Transverse colon (tissue), 4 donors: ENCODE measurements at regions not wholly inside any gene's neighbourhood (a gene's known extent, or its start where the extent isn't known, plus 50 kb on each side); places are given as distances from the start of the nearest gene placed in this dataset.

Experiments used
- DNase-seq: peaks from one replicate; pipeline ENCODE4 v3.0.0-alpha.2; 2019
- H3K27ac ChIP-seq, 4 donors: fragments of 200-600 bp; sonication (generic); 2 replicates each; pipeline ENCODE4 v1.5.1; 2016 to 2018; ENCODE audit warnings: inconsistent platforms in 4 of 4
- H3K27me3 ChIP-seq: fragments of 200-600 bp; sonication (generic); 2 replicates; pipeline ENCODE4 v1.5.1; 2017; ENCODE audit warnings: inconsistent platforms
- H3K36me3 ChIP-seq, 4 donors: fragments of 200-600 bp; sonication (generic); 2 replicates each; pipeline ENCODE4 v1.5.1; 2017 to 2019; ENCODE audit warnings: inconsistent platforms in 4 of 4
- H3K4me1 ChIP-seq, 4 donors: fragments of 200-600 bp; sonication (generic); 2 replicates each; pipeline ENCODE4 v1.5.1; 2017 to 2020; ENCODE audit warnings: inconsistent platforms in 4 of 4
- H3K4me3 ChIP-seq, 4 donors: fragments of 200-600 bp; sonication (generic); 1 replicate in 1 of 4; 2 replicates in 3 of 4; pipeline versions ENCODE4 v1.5.1 to v1.6.1; 2017 to 2019; ENCODE audit warnings: inconsistent platforms in 4 of 4
- H3K9me3 ChIP-seq, 2 donors: fragments of 200-600 bp; sonication (generic); 2 replicates each; pipeline ENCODE4 v1.5.1; 2017 to 2019; ENCODE audit warnings: inconsistent platforms in 2 of 2
- EP300 ChIP-seq: sonication (generic); formaldehyde crosslinking; IDR thresholded peaks from one replicate; pipeline ENCODE4 v1.6.1; 2017; ENCODE audit warnings: antibody characterized with exemption, low read depth
- POLR2A ChIP-seq: fragments of 450-650 bp; IDR thresholded peaks from one replicate; pipeline ENCODE4 v1.6.1; 2016; ENCODE audit warnings: antibody characterized with exemption, mild to moderate bottlenecking, moderate library complexity
- POLR2AphosphoS5 ChIP-seq, 3 donors: sonication (generic); formaldehyde crosslinking; IDR thresholded peaks; one replicate each; pipeline ENCODE4 v1.6.1; 2016; ENCODE audit warnings: antibody characterized with exemption in 3 of 3
- WGBS, 2 donors: methylation state at CpG; one replicate each; pipeline ENCODE4 v1.1.5; 2018; ENCODE audit warnings: low coverage in 1 of 2; 5-methylcytosine and 5-hydroxymethylcytosine counted together
- in situ Hi-C, 4 donors: fragments of 200-750 bp; cut with MboI; loops; one replicate each; pipeline versions ENCODE4 v1.15.0 to v1.15.1; 2017; ENCODE audit warnings: low sequenced_read_pairs in 3 of 4, low pct_ligation_motif_present in 1 of 4, low pct_unique_long_range_greater_than_20kb in 1 of 4
- intact Hi-C: fragments of 100-400 bp; cut with DNase I; formaldehyde crosslinking; loops from one replicate; pipeline ENCODE4 v1.15.1; 2023; ENCODE audit warnings: low total_unique reads
- TF ChIP-seq, protein P1 (sequence below), 5 experiments: fragments of 200-600 bp in 3 of 5; fragments of 450-650 bp in 2 of 5; sonication (generic) in 3 of 5; IDR thresholded peaks; 1 replicate in 2 of 5; 2 replicates in 3 of 5; pipeline ENCODE4 v1.5.1; 2016 to 2017; ENCODE audit warnings: antibody characterized with exemption in 5 of 5, inconsistent platforms in 3 of 5, mild to moderate bottlenecking in 2 of 5, moderate library complexity in 1 of 5

DNA sequence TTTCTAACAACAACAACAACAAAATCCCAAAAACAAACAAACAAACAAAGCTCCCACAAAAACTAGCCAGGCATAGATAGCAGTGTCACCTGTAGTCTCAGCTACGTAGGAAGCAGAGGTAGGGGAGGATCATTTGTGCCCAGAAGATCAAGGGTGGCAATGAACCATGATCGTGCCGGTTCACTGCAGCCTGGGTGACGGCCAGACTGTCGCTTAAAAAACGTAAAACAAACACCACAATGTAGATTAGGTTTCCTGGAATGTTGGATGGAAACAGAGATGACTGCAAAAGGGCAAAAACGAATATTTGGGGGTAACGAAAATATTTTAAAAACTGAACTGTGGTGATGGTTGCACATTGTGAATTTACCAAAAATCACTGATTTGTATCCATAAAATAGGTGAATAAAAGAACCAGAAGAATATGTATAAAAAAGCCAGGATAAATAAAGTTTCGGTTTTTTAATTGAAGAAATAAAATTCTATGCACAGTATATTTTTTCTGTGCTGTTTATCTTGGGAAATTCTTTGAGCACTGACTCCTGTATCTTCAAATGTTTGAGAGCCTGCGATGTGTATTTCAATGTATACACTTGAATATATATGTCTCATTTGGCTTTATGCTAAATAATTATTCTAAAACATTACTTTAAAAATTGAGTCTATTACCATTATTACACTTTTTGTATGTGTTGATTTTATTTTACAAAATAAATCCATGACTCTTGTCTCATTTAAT, 1477.0 kb downstream of the PCDH7 start:
- DNase-seq, result no peak
- Histone ChIP-seq H3K36me3 (no peaks in the 10 kb centered on the region), H3K27ac (no peak overlapping the region), H3K27me3 (no peaks in the 10 kb centered on the region), H3K9me3 (no peaks in the 10 kb centered on the region), H3K4me1 (no peaks in the 10 kb centered on the region), H3K4me3 (no peak overlapping the region)
- TF ChIP-seq POLR2A, result no peak
- 66 to 72% methylated on average over 9 to 10 of the region's 10 CpGs for WGBS, 2 donors
- intact Hi-C loops (no loop called here), in situ Hi-C loops (no loop called here)

DNA sequence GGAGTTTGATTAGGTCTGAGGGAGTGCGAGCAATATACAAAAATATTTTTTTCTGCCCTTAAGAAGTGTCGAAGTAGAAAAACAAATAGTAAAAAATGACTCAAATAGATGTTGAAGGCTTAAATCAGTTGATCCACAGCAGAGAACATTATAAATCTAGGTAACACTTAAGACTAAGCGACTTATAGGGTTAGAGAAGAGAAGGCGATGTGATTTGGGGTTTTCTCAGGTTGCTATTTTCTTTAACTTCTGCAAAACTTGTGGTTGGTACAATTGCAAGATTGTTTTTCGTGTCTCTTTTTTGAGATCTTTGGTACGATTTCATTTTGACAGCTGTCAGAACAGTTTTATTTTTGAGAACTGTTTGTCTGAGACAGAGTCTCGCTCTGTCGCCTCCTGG, 1479.5 kb downstream of the PCDH7 start:
- no peak for TF ChIP-seq POLR2A
- TF ChIP-seq, protein P1, sequence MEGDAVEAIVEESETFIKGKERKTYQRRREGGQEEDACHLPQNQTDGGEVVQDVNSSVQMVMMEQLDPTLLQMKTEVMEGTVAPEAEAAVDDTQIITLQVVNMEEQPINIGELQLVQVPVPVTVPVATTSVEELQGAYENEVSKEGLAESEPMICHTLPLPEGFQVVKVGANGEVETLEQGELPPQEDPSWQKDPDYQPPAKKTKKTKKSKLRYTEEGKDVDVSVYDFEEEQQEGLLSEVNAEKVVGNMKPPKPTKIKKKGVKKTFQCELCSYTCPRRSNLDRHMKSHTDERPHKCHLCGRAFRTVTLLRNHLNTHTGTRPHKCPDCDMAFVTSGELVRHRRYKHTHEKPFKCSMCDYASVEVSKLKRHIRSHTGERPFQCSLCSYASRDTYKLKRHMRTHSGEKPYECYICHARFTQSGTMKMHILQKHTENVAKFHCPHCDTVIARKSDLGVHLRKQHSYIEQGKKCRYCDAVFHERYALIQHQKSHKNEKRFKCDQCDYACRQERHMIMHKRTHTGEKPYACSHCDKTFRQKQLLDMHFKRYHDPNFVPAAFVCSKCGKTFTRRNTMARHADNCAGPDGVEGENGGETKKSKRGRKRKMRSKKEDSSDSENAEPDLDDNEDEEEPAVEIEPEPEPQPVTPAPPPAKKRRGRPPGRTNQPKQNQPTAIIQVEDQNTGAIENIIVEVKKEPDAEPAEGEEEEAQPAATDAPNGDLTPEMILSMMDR (IDR thresholded peaks at IDR 0.05), result no peak
- no peak for TF ChIP-seq POLR2AphosphoS5 (IDR thresholded peaks at IDR 0.05)
- 54 to 79% methylated on average over 8 of the region's 8 CpGs for WGBS, 2 donors
- H3K27ac ChIP-seq, result no peak overlapping the region
- no peaks in the 10 kb centered on the region for H3K9me3 ChIP-seq
- in situ Hi-C loops, result no loop called here
- H3K4me3 ChIP-seq, result no peak overlapping the region
- DNase-seq, result no peak
- intact Hi-C loops, result no loop called here
- no peaks in the 10 kb centered on the region for H3K4me1 ChIP-seq
- no peaks in the 10 kb centered on the region for H3K36me3 ChIP-seq
- no peaks in the 10 kb centered on the region for H3K27me3 ChIP-seq

DNA sequence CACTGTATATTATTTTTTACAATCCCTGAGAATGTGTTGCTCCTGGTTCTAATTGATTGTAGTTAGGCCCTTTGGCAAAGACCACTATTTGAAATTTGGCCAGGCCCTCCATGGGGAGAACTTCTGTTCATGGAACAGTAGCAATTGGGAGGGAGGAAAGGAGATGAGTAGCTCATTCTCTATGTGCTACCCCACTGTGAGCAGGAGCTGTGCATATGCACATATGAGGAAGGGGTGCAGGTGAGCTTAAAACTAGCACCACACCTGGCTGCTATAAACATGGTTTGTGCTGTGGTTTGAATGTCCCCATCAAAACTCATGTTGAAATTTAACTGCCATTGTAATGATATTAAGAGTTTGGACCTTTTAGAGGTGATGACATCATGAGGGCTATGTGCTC, 1483.2 kb downstream of the PCDH7 start:
- no peak overlapping the region for H3K4me3 ChIP-seq
- H3K36me3 ChIP-seq, result no peaks in the 10 kb centered on the region
- TF ChIP-seq POLR2A, result no peak
- TF ChIP-seq, protein P1 (IDR thresholded peaks at IDR 0.05), result no peak
- TF ChIP-seq EP300, result no peak
- TF ChIP-seq POLR2AphosphoS5 (IDR thresholded peaks at IDR 0.05), result no peak
- intact Hi-C loops, result no loop called here
- no peak overlapping the region for H3K27ac ChIP-seq
- H3K9me3 ChIP-seq, result no peaks in the 10 kb centered on the region
- in situ Hi-C loops, result no loop called here
- H3K4me1 ChIP-seq, result no peaks in the 10 kb centered on the region
- DNase-seq, result no peak
- H3K27me3 ChIP-seq, result no peaks in the 10 kb centered on the region

DNA sequence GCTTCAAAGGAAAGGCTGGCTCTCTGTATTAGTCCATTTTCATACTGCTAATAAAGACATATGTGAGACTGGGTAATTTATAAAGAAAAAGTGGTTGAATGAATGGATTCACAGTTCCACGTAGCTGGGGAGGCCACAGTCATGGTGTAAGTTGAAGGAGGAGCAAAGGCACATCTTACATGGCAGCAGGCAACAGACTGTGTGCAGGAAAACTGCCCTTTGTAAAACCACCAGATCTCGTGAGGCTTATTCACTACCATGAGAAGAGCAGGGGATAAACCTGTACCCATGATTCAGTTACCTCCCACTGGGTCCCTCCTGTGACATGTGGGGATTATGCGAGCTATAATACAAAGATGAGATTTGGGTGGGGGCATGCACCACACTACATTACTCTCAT, 1486.6 kb downstream of the PCDH7 start:
- H3K27me3 ChIP-seq, result no peaks in the 10 kb centered on the region
- DNase-seq, result no peak
- intact Hi-C loops, result no loop called here
- in situ Hi-C loops, result no loop called here
- no peak overlapping the region for H3K4me3 ChIP-seq
- no peaks in the 10 kb centered on the region for H3K4me1 ChIP-seq
- WGBS, 2 donors, result 43 to 67% methylated on average over 1 to 3 of the region's 3 CpGs
- TF ChIP-seq POLR2A (no peak), EP300 (no peak)
- TF ChIP-seq, protein P1 (IDR thresholded peaks at IDR 0.05), result no peak
- H3K27ac ChIP-seq, result no peak overlapping the region
- H3K9me3 ChIP-seq, result no peaks in the 10 kb centered on the region
- H3K36me3 ChIP-seq, result no peaks in the 10 kb centered on the region

DNA sequence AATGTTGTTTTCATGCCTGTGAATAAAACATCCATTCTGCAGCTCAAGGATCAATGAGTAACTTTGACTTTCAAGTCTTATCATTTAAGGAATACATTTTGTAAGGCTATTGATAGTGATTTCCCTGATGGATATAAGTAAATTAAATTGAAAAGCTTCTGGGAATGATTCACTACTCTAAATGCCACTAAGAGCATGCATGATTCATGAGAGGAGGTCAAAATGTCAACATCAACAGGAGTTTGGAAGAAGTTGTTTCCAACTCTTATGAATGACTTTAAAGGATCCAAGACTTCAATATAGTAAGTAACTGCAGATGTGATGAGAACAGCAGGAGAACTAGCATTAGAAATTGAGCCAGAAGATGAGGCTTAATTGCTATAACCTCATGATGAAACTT, 1487.3 kb downstream of the PCDH7 start:
- no peak overlapping the region for H3K27ac ChIP-seq
- H3K4me1 ChIP-seq, result no peaks in the 10 kb centered on the region
- intact Hi-C loops, result no loop called here
- H3K4me3 ChIP-seq, result no peak overlapping the region
- TF ChIP-seq POLR2AphosphoS5 (IDR thresholded peaks at IDR 0.05) (no peak), POLR2A (no peak), EP300 (no peak)
- TF ChIP-seq, protein P1 (IDR thresholded peaks at IDR 0.05), result no peak
- H3K36me3 ChIP-seq, result no peaks in the 10 kb centered on the region
- no peaks in the 10 kb centered on the region for H3K27me3 ChIP-seq
- H3K9me3 ChIP-seq, result no peaks in the 10 kb centered on the region
- in situ Hi-C loops, result no loop called here
- no peak for DNase-seq
